Activated naive CD4-positive, alpha-beta T cell treated with anti-CD3 and anti-CD28 coated beads for 36 hours (primary cell): ENCODE measurements at regions not wholly inside any gene's neighbourhood (a gene's known extent, or its start where the extent isn't known, plus 50 kb on each side); places are given as distances from the start of the nearest gene placed in this dataset.

Source experiments
- CTCF ChIA-PET: fragments of 350-600 bp; sonication (Branson Sonifier 250); formaldehyde crosslinking; loops from one replicate; lab custom pipeline; 2021; ENCODE audit warnings: antibody characterized with exemption; lab: Charles Lee
- DNase-seq: peaks from one replicate; pipeline ENCODE4 v3.0.0-alpha.2; 2020
- H3K27ac Mint-ChIP-seq: one replicate; pipeline ENCODE4 v1.8.0; 2021; ENCODE audit warnings: mild to moderate bottlenecking, mixed read lengths
- H3K27me3 Mint-ChIP-seq: one replicate; pipeline ENCODE4 v1.8.0; 2021; ENCODE audit warnings: low read depth, mixed read lengths
- H3K36me3 Mint-ChIP-seq: one replicate; pipeline ENCODE4 v1.8.0; 2021; ENCODE audit warnings: low read depth, mixed read lengths
- H3K4me1 Mint-ChIP-seq: one replicate; pipeline ENCODE4 v1.8.0; 2021; ENCODE audit warnings: low read depth, mixed read lengths
- H3K4me3 Mint-ChIP-seq: one replicate; pipeline ENCODE4 v1.8.0; 2021; ENCODE audit warnings: mild to moderate bottlenecking, moderate library complexity, mixed read lengths
- H3K9me3 Mint-ChIP-seq: one replicate; pipeline ENCODE4 v1.8.0; 2021; ENCODE audit warnings: mixed read lengths
- intact Hi-C: fragments of 100-400 bp; cut with micrococcal nuclease; formaldehyde crosslinking; loops from one replicate; pipeline ENCODE4 v1.15.1; 2023

GRCh38 chr4:159545556-159545955 lies 442.7 kb downstream of the RAPGEF2 start:
- Mint-ChIP-seq H3K27ac (no peak overlapping the region), H3K4me3 (no peak overlapping the region), H3K36me3 (no peaks in the 10 kb centered on the region), H3K4me1 (no peaks in the 10 kb centered on the region), H3K9me3 (no peaks in the 10 kb centered on the region), H3K27me3 (no peaks in the 10 kb centered on the region)
- DNase-seq, result no peak
- intact Hi-C loops, result no loop called here
- CTCF ChIA-PET, result interaction anchor here (1.4 kb wide), 1 partner anchor 58 kb away, joined by 4 read pairs; no protein-coding TSS in a partner anchor

DNA sequence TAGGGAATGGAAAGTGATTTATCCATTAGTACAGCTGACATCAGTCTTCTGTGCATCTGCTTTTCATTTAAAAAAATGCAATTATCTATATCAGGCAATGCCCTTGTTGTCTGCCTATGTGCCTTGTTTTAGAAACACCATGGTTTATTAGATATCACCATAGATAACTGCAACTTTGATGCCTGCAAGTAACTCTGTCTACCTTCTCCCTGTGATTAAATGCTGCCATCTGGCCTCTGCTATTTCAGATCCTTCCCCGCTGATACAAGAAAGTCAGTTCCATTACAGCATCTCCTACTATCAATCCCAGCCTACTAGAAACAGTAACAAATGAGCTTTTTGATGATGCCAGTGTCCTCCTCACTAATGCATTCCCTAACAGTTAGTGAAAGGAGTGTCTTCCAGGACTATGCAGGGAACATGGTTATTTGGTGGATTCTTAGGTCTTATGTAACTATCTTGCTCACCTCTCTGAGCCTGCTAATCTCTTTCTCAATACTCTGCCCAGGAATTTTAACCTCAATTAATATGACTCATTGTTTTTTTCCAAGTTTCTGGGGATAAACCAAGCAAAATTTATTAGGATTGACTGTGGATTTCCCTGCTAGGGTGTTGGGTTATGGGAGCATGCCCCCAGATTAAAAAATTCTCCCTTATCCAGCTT lies 444.9 kb downstream of the RAPGEF2 start:
- DNase-seq, result no peak
- CTCF ChIA-PET, result no interaction called here
- no peak overlapping the region for H3K4me3 Mint-ChIP-seq
- H3K27me3 Mint-ChIP-seq, result no peaks in the 10 kb centered on the region
- H3K36me3 Mint-ChIP-seq, result no peaks in the 10 kb centered on the region
- no peak overlapping the region for H3K27ac Mint-ChIP-seq
- H3K4me1 Mint-ChIP-seq, result no peaks in the 10 kb centered on the region
- intact Hi-C loops, result no loop called here
- H3K9me3 Mint-ChIP-seq, result no peaks in the 10 kb centered on the region

GRCh38 chr4:159549098-159549518 lies 446.2 kb downstream of the RAPGEF2 start:
- Mint-ChIP-seq H3K27me3 (no peaks in the 10 kb centered on the region), H3K27ac (no peak overlapping the region), H3K9me3 (no peaks in the 10 kb centered on the region), H3K4me3 (no peak overlapping the region), H3K4me1 (no peaks in the 10 kb centered on the region), H3K36me3 (no peaks in the 10 kb centered on the region)
- intact Hi-C loops, result no loop called here
- DNase-seq, result no peak
- CTCF ChIA-PET, result no interaction called here

GRCh38 chr4:159551281-159551680 lies 448.4 kb downstream of the RAPGEF2 start:
- Mint-ChIP-seq H3K36me3 (no peaks in the 10 kb centered on the region), H3K4me3 (no peak overlapping the region), H3K9me3 (no peaks in the 10 kb centered on the region), H3K4me1 (no peaks in the 10 kb centered on the region), H3K27ac (no peak overlapping the region), H3K27me3 (no peaks in the 10 kb centered on the region)
- intact Hi-C loops, result no loop called here
- CTCF ChIA-PET, result no interaction called here
- DNase-seq, result no peak

DNA sequence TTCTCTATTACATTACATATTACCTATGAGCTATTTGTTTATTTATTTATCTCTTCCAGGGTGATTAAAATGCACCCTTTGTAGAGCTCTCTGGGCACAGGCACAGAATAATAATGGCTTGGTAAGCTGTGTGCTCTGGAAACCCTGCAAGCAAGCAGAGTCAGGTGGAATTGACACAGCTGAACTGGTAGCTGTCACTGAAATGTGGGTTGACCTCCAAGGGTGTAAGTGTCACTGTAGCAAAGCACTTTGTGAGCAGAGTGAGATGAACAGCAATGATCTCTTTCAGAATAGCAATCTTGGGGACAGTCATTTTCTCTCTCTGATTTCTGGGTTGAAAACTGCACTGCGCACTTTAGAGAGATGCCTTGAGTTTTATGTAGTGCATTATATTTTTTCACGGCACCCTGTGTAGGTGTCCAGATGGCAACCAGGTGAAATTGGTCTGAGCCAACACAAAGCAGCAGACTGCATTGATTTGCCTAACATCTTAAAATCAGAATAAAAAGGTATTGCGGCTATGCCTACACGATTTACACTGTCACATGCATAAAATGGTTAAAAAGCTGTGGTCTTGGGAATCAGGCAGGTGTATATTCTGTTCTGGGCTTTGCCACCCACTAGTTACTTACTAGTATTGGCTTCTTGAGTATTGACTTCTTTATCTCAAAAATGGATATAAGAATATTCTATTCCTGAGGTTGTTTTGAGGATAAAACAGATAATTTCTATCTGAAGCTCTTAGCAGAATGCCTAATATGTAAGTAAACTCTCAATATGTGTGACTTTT lies 450.3 kb downstream of the RAPGEF2 start:
- Mint-ChIP-seq H3K4me1 (no peaks in the 10 kb centered on the region), H3K9me3 (no peaks in the 10 kb centered on the region), H3K4me3 (no peak overlapping the region), H3K27ac (no peak overlapping the region), H3K36me3 (no peaks in the 10 kb centered on the region), H3K27me3 (no peaks in the 10 kb centered on the region)
- intact Hi-C loops, result no loop called here
- CTCF ChIA-PET, result no interaction called here
- no peak for DNase-seq

DNA sequence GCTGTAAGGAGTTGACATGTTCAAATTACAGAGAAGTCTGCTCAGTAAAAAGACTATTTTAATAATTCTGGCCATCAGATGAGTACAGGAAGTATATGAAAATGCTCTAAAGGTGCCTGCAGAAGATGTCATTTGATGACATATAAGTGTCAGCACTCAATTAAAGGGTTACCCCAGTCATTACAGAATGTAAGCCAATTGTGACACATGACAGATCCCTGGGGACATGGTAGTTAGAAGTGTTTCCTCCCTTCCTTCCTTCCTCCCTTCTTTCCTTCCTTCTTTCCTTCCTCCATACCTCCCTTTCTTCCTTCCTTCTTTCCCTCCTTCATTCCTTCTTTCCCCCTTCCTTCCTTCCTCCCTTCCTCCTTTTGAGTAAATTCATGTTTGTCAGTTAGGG lies 453.0 kb downstream of the RAPGEF2 start:
- Mint-ChIP-seq H3K27me3 (no peaks in the 10 kb centered on the region), H3K4me1 (no peaks in the 10 kb centered on the region), H3K36me3 (no peaks in the 10 kb centered on the region), H3K27ac (no peak overlapping the region), H3K9me3 (no peaks in the 10 kb centered on the region), H3K4me3 (no peak overlapping the region)
- CTCF ChIA-PET, result interaction anchor here (0.8 kb wide), 1 partner anchor 774 kb away, joined by 4 read pairs; no protein-coding TSS in a partner anchor
- DNase-seq, result no peak
- intact Hi-C loops, result no loop called here

GRCh38 chr4:159562366-159562765 lies 459.5 kb downstream of the RAPGEF2 start:
- intact Hi-C loops, result no loop called here
- DNase-seq, result no peak
- H3K9me3 Mint-ChIP-seq, result peaks cover 3% of the 10 kb centered on the region
- CTCF ChIA-PET, result no interaction called here
- no peaks in the 10 kb centered on the region for H3K36me3 Mint-ChIP-seq
- no peaks in the 10 kb centered on the region for H3K4me1 Mint-ChIP-seq
- H3K4me3 Mint-ChIP-seq, result no peak overlapping the region
- H3K27ac Mint-ChIP-seq, result no peak overlapping the region
- H3K27me3 Mint-ChIP-seq, result no peaks in the 10 kb centered on the region

DNA sequence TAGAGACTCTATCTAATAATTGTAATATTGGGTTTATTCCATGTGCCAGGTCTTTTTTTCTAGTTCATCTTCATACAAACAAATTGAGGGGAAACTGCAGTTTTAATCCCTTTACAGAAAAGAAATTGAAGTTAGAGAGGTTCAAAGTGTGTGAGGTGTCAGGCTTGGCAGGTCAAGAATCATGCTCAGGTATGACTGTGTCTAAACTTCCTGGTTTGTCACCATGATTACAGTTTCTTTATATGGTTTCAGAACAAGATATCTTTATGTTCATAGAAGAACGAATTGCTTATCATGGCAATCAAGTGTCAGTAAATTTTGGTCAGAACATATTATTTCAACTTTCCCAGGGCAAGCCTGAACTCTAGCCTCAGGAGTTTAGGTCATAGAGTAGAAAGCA lies 460.4 kb downstream of the RAPGEF2 start:
- no peaks in the 10 kb centered on the region for H3K4me1 Mint-ChIP-seq
- no peak overlapping the region for H3K27ac Mint-ChIP-seq
- H3K27me3 Mint-ChIP-seq, result no peaks in the 10 kb centered on the region
- peaks cover 3% of the 10 kb centered on the region for H3K9me3 Mint-ChIP-seq
- intact Hi-C loops, result no loop called here
- CTCF ChIA-PET, result interaction anchor here (0.6 kb wide), 1 partner anchor 839 kb away, joined by 3 read pairs; no protein-coding TSS in a partner anchor
- H3K36me3 Mint-ChIP-seq, result no peaks in the 10 kb centered on the region
- no peak for DNase-seq
- H3K4me3 Mint-ChIP-seq, result no peak overlapping the region

GRCh38 chr4:159564615-159565014 lies 461.7 kb downstream of the RAPGEF2 start:
- intact Hi-C loops, result no loop called here
- Mint-ChIP-seq H3K27me3 (no peaks in the 10 kb centered on the region), H3K36me3 (no peaks in the 10 kb centered on the region), H3K4me3 (no peak overlapping the region), H3K9me3 (peaks cover 7% of the 10 kb centered on the region), H3K4me1 (no peaks in the 10 kb centered on the region), H3K27ac (no peak overlapping the region)
- CTCF ChIA-PET, result no interaction called here
- DNase-seq, result no peak

GRCh38 chr4:159566786-159567185 lies 463.9 kb downstream of the RAPGEF2 start:
- H3K9me3 Mint-ChIP-seq, result peaks cover 19% of the 10 kb centered on the region
- H3K27ac Mint-ChIP-seq, result no peak overlapping the region
- intact Hi-C loops, result no loop called here
- no peaks in the 10 kb centered on the region for H3K4me1 Mint-ChIP-seq
- H3K27me3 Mint-ChIP-seq, result no peaks in the 10 kb centered on the region
- H3K4me3 Mint-ChIP-seq, result no peak overlapping the region
- H3K36me3 Mint-ChIP-seq, result no peaks in the 10 kb centered on the region
- CTCF ChIA-PET, result no interaction called here
- no peak for DNase-seq

- Mint-ChIP-seq H3K4me1 (no peaks in the 10 kb centered on the region), H3K36me3 (no peaks in the 10 kb centered on the region), H3K9me3 (no peaks in the 10 kb centered on the region), H3K27me3 (no peaks in the 10 kb centered on the region), H3K4me3 (no peak overlapping the region), H3K27ac (no peak overlapping the region)
- intact Hi-C loops, result no loop called here
- CTCF ChIA-PET, result no interaction called here
- no peak for DNase-seq
Measured at GRCh38 chr4:159577241-159577640, 474.4 kb downstream of the RAPGEF2 start.

GRCh38 chr4:159582685-159583084 lies 479.8 kb downstream of the RAPGEF2 start:
- no peak for DNase-seq
- no peaks in the 10 kb centered on the region for H3K4me1 Mint-ChIP-seq
- CTCF ChIA-PET, result interaction anchor here (0.6 kb wide), 2 partner anchors 296 to 1429 kb away, joined by 3 to 5 read pairs; no protein-coding TSS in a partner anchor
- intact Hi-C loops, result no loop called here
- H3K36me3 Mint-ChIP-seq, result no peaks in the 10 kb centered on the region
- no peak overlapping the region for H3K4me3 Mint-ChIP-seq
- peaks cover 9% of the 10 kb centered on the region for H3K9me3 Mint-ChIP-seq
- no peaks in the 10 kb centered on the region for H3K27me3 Mint-ChIP-seq
- H3K27ac Mint-ChIP-seq, result no peak overlapping the region
